Hepatocyte (in vitro differentiated cells): ENCODE measurements at regions not wholly inside any gene's neighbourhood (a gene's known extent, or its start where the extent isn't known, plus 50 kb on each side); places are given as distances from the start of the nearest gene placed in this dataset.

Source experiments
- CTCF ChIP-seq: fragments of 200-600 bp; sonication (generic); IDR thresholded peaks from 2 replicates; pipeline ENCODE4 v1.5.1; 2016; ENCODE audit warnings: antibody characterized with exemption, mild to moderate bottlenecking; ENCODE audit not compliant: poor library complexity
- EZH2 ChIP-seq: fragments of 200-600 bp; sonication (generic); IDR thresholded peaks from 2 replicates; pipeline ENCODE4 v1.6.1; 2016; ENCODE audit warnings: antibody characterized with exemption, mild to moderate bottlenecking, borderline replicate concordance
- EZH2phosphoT487 ChIP-seq: fragments of 200-600 bp; sonication (generic); IDR thresholded peaks from one replicate; pipeline ENCODE4 v1.6.1; 2018; ENCODE audit warnings: antibody characterized with exemption, mild to moderate bottlenecking, low read depth, moderate library complexity; ENCODE audit not compliant: unreplicated experiment, severe bottlenecking

GRCh38 chr14:42140831-42141279 is 534.2 kb downstream of the LRFN5 start:
- no peak for TF ChIP-seq CTCF
- TF ChIP-seq EZH2 = no peak
- no peak for TF ChIP-seq EZH2phosphoT487
